ENCODE measurements at regions not wholly inside any gene's neighbourhood (a gene's known extent, or its start where the extent isn't known, plus 50 kb on each side); places are given as distances from the start of the nearest gene placed in this dataset.

GRCh38 chr1:4972761-4973320 is 318.4 kb downstream of the AJAP1 start:
- TF ChIP-seq CTCF (IDR thresholded peaks at IDR 0.05; ENCODE audit: low read depth, low read length): no peak
- no peak for DNase-seq (ENCODE audit: extremely low read depth, low read depth)

- TF ChIP-seq CTCF (IDR thresholded peaks at IDR 0.05; ENCODE audit: low read depth, low read length): no peak
- DNase-seq (ENCODE audit: extremely low read depth, low read depth): no peak
Observed at GRCh38 chr1:4971666-4972065, 317.3 kb downstream of the AJAP1 start.

GRCh38 chr1:4970532-4970931 is 316.1 kb downstream of the AJAP1 start:
- TF ChIP-seq CTCF (IDR thresholded peaks at IDR 0.05; ENCODE audit: low read depth, low read length): no peak
- no peak for DNase-seq (ENCODE audit: extremely low read depth, low read depth)

- no peak for DNase-seq (ENCODE audit: extremely low read depth, low read depth)
- no peak for TF ChIP-seq CTCF (IDR thresholded peaks at IDR 0.05; ENCODE audit: low read depth, low read length)
Observed at GRCh38 chr1:4969556-4970129, 315.2 kb downstream of the AJAP1 start.

GRCh38 chr1:4965346-4966075 is 311.1 kb downstream of the AJAP1 start:
- no peak for TF ChIP-seq CTCF (IDR thresholded peaks at IDR 0.05; ENCODE audit: low read depth, low read length)
- no peak for DNase-seq (ENCODE audit: extremely low read depth, low read depth)

- no peak for TF ChIP-seq CTCF (IDR thresholded peaks at IDR 0.05; ENCODE audit: low read depth, low read length)
- no peak for DNase-seq (ENCODE audit: extremely low read depth, low read depth)
Observed at GRCh38 chr1:4964634-4965345, 310.4 kb downstream of the AJAP1 start.

GRCh38 chr1:4963251-4963650 is 308.8 kb downstream of the AJAP1 start:
- DNase-seq (ENCODE audit: extremely low read depth, low read depth): no peak
- no peak for TF ChIP-seq CTCF (IDR thresholded peaks at IDR 0.05; ENCODE audit: low read depth, low read length)

All from AG09319 (cell line).